HFF-Myc (cell line): ENCODE measurements at regions not wholly inside any gene's neighbourhood (a gene's known extent, or its start where the extent isn't known, plus 50 kb on each side); places are given as distances from the start of the nearest gene placed in this dataset.

Source experiments
- DNase-seq: peaks from one replicate; pipeline ENCODE4 v3.0.0-alpha.2; 2011; ENCODE audit warnings: low read depth; ENCODE audit errors: extremely low read depth
- H3K4me3 ChIP-seq: replicated peaks from 2 replicates; pipeline ENCODE4 v1.5.1; 2011; ENCODE audit warnings: low read depth, mild to moderate bottlenecking, control low read depth, low read length
- CTCF ChIP-seq: IDR thresholded peaks from 2 replicates; pipeline ENCODE4 v1.5.1; 2012; ENCODE audit warnings: mild to moderate bottlenecking, low read depth, low read length, control low read depth; ENCODE audit errors: missing control alignments

- no peak for TF ChIP-seq CTCF
These were observed 128.2 kb downstream of the MZT1 start for GRCh38 chr13:72599178-72599743.

GRCh38 chr13:72590091-72590740 lies 137.2 kb downstream of the MZT1 start:
- DNase-seq, result no peak
- no peak for TF ChIP-seq CTCF
- no peak overlapping the region for H3K4me3 ChIP-seq

More at GRCh38 chr13:72599178-72599743, 128.2 kb downstream of the MZT1 start:
- no peak overlapping the region for H3K4me3 ChIP-seq
- DNase-seq, result no peak

- TF ChIP-seq CTCF, result no peak
- no peak overlapping the region for H3K4me3 ChIP-seq
- DNase-seq, result no peak
These were observed 140.9 kb downstream of the MZT1 start for GRCh38 chr13:72586518-72586917.

- H3K4me3 ChIP-seq, result no peak overlapping the region
- DNase-seq, result no peak
- no peak for TF ChIP-seq CTCF
These were observed 142.2 kb downstream of the MZT1 start for GRCh38 chr13:72585254-72585653.

- no peak for DNase-seq
- no peak for TF ChIP-seq CTCF
- no peak overlapping the region for H3K4me3 ChIP-seq
These were observed 156.2 kb downstream of the MZT1 start for GRCh38 chr13:72571191-72571590.

GRCh38 chr13:72570019-72570418 lies 157.4 kb downstream of the MZT1 start:
- TF ChIP-seq CTCF, result no peak
- no peak for DNase-seq
- no peak overlapping the region for H3K4me3 ChIP-seq
